Activated naive CD4-positive, alpha-beta T cell treated with anti-CD3 and anti-CD28 coated beads, Interleukin-2, amount 50 U/mL, for 72 hours (primary cell): ENCODE measurements at regions not wholly inside any gene's neighbourhood (a gene's known extent, or its start where the extent isn't known, plus 50 kb on each side); places are given as distances from the start of the nearest gene placed in this dataset.
A peak's percentile ranks its signal among the peaks of the same experiment; 100 is the strongest.

Experiments used
- ATAC-seq, 2 donors: fragments of 150-1000 bp; cut with Tn5 transposase; 2 replicates each; pipeline ENCODE4 v1.10.0; 2021; ENCODE audit warnings: mild to moderate bottlenecking in 2 of 2, moderate library complexity in 2 of 2
- DNase-seq, 2 donors: peaks; one replicate each; pipeline ENCODE4 v3.0.0; 2021 to 2022; ENCODE audit warnings: low spot score in 2 of 2
- H3K27ac Mint-ChIP-seq, 2 donors: one replicate each; pipeline ENCODE4 v1.8.0; 2022; ENCODE audit warnings: mild to moderate bottlenecking in 2 of 2, mixed read lengths in 2 of 2
- H3K36me3 Mint-ChIP-seq, 2 donors: one replicate each; pipeline ENCODE4 v1.8.0; 2022; ENCODE audit warnings: mixed read lengths in 2 of 2
- H3K9me3 Mint-ChIP-seq, 2 donors: one replicate each; pipeline ENCODE4 v1.8.0; 2022; ENCODE audit warnings: mixed read lengths in 2 of 2

DNA sequence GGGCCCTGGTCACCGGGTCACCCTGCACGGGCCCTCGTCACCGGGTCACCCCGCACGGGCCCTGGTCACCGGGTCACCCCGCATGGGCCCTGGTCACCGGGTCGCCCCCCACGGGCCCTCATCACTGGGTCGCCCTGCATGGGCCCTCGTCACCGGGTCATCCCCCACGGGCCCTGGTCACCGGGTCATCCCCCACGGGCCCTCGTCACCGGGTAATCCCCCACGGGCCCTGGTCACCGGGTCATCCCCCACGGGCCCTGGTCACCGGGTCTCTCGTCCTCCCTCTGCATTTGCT, 77.6 kb downstream of the RIPK4 start:
- H3K36me3 Mint-ChIP-seq, result no peaks in the 10 kb centered on the region
- H3K9me3 Mint-ChIP-seq, result no peaks in the 10 kb centered on the region
- no peak for DNase-seq
- ATAC-seq, result no peak
- no peak overlapping the region for H3K27ac Mint-ChIP-seq

DNA sequence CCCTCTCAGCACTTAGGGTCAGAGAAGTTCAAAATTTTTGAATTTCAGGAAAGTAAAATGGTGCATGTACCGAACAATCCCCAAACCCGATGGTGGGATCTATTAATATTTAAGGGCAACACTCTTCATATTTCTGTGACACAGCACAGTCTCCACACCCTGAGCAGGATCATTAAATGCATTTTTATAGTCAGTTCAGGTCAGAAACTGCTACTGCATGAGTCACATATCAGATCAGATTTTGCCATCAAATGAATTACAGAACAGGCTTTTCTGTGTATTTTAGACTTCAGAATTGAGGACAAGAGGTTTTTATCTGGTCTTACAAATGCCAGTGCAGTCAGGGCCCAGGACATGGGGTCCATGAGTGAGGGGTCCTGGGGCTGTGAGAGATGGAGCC, 79.2 kb downstream of the RIPK4 start:
- Mint-ChIP-seq H3K9me3 (no peaks in the 10 kb centered on the region), H3K27ac (no peak overlapping the region), H3K36me3 (no peaks in the 10 kb centered on the region)
- ATAC-seq (no peak), DNase-seq (no peak)

DNA sequence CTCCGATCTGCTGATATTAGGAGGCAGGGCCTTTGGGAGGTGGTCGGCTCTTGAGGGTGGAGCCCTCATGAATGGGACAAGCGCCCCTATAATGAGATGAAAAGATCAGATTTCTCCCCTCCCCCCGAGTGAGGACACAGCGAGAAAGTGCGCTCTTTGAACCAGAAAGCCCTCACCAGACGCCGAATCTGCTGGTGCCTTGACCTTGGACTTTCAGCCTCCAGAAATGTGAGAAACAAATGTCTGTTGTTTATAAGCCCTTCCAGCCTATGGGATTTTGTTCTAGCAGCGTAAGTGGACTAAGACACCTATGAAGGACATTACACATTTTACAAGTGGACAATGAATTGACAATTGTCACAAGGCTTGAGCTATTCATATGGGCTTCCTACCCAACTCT, 80.2 kb downstream of the RIPK4 start:
- Mint-ChIP-seq H3K27ac (no peak overlapping the region), H3K36me3 (no peaks in the 10 kb centered on the region), H3K9me3 (no peaks in the 10 kb centered on the region)
- no peak for DNase-seq
- no peak for ATAC-seq

DNA sequence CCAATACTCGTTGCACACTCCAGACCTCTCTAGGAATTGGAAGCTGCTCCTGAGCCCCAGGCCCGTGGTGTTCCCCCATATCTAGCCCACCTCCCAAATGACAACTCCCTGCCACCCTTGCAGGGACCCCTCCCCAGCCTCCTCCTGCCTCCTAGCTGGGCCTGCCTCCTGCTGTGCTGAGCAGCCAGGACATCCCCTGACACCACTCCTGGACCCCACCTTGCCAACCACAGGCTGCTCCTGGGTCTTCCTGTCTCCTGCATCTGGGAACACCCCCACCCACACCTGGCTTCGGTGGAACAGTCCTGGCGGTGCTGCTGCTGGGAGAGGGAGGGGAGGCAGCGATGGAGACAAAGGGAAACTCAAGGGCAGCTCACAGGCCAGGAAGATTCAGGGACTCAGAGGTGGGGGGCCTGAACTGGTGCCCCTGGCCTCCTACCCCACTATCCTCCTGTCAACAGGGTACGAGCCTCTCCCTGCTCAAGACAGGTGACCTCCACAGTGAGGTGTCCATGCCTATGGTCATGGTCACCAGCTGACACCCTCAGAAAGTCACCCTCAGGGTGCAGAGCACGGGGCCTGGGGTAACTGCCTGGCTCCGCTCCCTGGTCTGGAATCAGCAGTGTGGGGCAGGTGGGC, 81.2 kb downstream of the RIPK4 start:
- DNase-seq (no peak), ATAC-seq (no peak)
- no peaks in the 10 kb centered on the region for H3K36me3 Mint-ChIP-seq
- no peaks in the 10 kb centered on the region for H3K9me3 Mint-ChIP-seq
- H3K27ac Mint-ChIP-seq, result no peak overlapping the region

- no peaks in the 10 kb centered on the region for H3K36me3 Mint-ChIP-seq
- ATAC-seq, result no peak
- DNase-seq, result no peak
- no peaks in the 10 kb centered on the region for H3K9me3 Mint-ChIP-seq
- H3K27ac Mint-ChIP-seq, result no peak overlapping the region
Measured at GRCh38 chr21:41684381-41685245, 82.2 kb downstream of the RIPK4 start.

DNA sequence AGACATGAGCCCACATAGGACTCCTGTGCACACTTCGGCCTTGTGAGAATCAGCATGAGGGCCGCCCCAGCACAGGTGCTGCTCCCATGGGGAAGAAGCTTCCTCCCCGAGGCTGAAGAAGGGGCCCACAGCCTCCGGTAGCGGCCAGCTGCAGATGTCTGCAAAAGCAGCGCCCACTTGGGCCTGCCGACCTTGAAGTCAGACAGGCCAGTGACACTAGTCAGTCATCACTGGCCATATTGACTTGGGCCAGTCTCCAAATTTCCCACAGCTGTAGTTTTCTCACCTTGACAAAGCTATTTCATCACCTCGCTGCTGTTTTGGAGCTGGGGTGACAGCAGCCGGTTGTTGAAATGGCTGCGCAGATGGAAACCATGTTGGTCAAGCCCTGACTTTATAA, 83.0 kb downstream of the RIPK4 start:
- DNase-seq (no peak), ATAC-seq (no peak)
- H3K36me3 Mint-ChIP-seq, result no peaks in the 10 kb centered on the region
- no peaks in the 10 kb centered on the region for H3K9me3 Mint-ChIP-seq
- no peak overlapping the region for H3K27ac Mint-ChIP-seq

DNA sequence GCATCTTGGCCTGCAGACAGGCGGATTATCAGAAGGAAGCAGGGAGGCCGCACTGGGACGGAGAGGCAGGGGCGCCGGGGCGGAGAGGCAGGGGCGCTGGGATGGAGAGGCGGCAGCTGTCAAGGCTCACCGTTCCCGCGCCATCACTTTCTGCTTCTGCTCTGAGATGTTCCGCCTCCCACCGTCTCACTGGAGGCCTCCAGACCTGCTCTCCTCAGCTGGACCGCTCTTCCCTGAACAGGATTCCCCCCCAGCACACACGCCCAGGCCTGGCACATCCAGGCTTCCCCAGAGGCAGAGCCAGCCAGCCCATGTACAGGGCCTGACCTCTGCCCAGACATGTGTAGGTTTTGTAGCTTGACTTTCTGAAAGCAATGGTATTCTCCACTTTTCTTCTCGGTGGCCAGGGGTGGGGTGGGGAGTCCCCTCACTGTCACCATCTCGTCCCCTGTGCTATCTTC, 84.1 kb downstream of the RIPK4 start:
- DNase-seq (no peak), ATAC-seq (no peak)
- Mint-ChIP-seq H3K9me3 (no peaks in the 10 kb centered on the region), H3K27ac (peak overlapping the region in 1 of 2 donors; percentile 66), H3K36me3 (no peaks in the 10 kb centered on the region)

GRCh38 chr21:41681939-41682718, 84.7 kb downstream of the RIPK4 start:
- Mint-ChIP-seq H3K9me3 (no peaks in the 10 kb centered on the region), H3K27ac (no peak overlapping the region), H3K36me3 (no peaks in the 10 kb centered on the region)
- no peak for DNase-seq
- ATAC-seq, result no peak

GRCh38 chr21:41681348-41681801, 85.5 kb downstream of the RIPK4 start:
- H3K27ac Mint-ChIP-seq, result peak overlapping the region in 1 of 2 donors; percentile 81
- H3K36me3 Mint-ChIP-seq, result no peaks in the 10 kb centered on the region
- no peaks in the 10 kb centered on the region for H3K9me3 Mint-ChIP-seq
- DNase-seq (no peak), ATAC-seq (no peak)

GRCh38 chr21:41680444-41681347, 86.2 kb downstream of the RIPK4 start:
- Mint-ChIP-seq H3K27ac (peak overlapping the region in 1 of 2 donors; percentile 81), H3K9me3 (no peaks in the 10 kb centered on the region), H3K36me3 (no peaks in the 10 kb centered on the region)
- ATAC-seq, result no peak
- no peak for DNase-seq

- no peaks in the 10 kb centered on the region for H3K36me3 Mint-ChIP-seq
- H3K9me3 Mint-ChIP-seq, result no peaks in the 10 kb centered on the region
- no peak for DNase-seq
- no peak overlapping the region for H3K27ac Mint-ChIP-seq
- no peak for ATAC-seq
Measured at GRCh38 chr21:41678924-41679318, 87.9 kb downstream of the RIPK4 start.

- H3K9me3 Mint-ChIP-seq, result no peaks in the 10 kb centered on the region
- no peak overlapping the region for H3K27ac Mint-ChIP-seq
- no peak for DNase-seq
- no peaks in the 10 kb centered on the region for H3K36me3 Mint-ChIP-seq
- no peak for ATAC-seq
Measured at GRCh38 chr21:41678016-41678923, 88.6 kb downstream of the RIPK4 start.

DNA sequence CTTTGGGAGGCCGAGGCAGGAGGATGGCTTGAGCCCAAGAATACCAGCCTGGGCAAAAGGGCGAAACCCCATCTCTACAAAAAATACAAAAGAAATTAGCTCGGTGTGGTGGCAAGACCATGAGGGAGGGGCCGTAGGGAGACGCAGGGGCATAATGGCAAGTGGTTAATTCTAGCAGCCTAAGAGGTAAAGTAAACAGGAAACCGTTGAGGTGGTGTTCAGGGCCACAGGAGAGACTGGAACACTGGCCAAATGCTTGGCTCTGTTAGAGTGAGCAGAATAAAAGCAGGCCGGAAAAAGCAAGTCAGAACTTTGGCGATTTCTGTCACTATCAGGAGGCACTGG, 89.2 kb downstream of the RIPK4 start:
- H3K27ac Mint-ChIP-seq, result no peak overlapping the region
- no peak for ATAC-seq
- H3K9me3 Mint-ChIP-seq, result no peaks in the 10 kb centered on the region
- H3K36me3 Mint-ChIP-seq, result no peaks in the 10 kb centered on the region
- no peak for DNase-seq

DNA sequence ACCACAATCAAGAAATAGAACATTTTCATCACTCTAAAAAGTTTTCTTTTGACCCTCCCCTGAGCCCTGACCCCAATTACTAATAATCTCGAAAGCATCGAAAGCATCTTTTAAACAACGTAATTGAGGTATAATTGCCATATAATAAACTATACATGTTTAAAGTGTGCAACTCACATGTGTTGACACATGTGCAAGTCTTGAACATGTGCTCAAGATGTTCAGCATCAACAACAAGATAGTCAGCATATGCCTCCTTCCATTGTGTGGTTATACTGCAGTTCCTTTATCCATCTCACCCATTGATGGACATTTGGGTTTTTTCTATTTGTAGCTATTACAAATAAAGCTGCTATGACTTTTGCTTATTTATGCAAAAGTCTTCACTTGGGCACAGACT, 90.7 kb downstream of the RIPK4 start:
- H3K27ac Mint-ChIP-seq, result no peak overlapping the region
- H3K36me3 Mint-ChIP-seq, result no peaks in the 10 kb centered on the region
- no peak for DNase-seq
- ATAC-seq, result no peak
- no peaks in the 10 kb centered on the region for H3K9me3 Mint-ChIP-seq

GRCh38 chr21:41675574-41675973, 91.3 kb downstream of the RIPK4 start:
- no peak for ATAC-seq
- Mint-ChIP-seq H3K27ac (no peak overlapping the region), H3K9me3 (no peaks in the 10 kb centered on the region), H3K36me3 (no peaks in the 10 kb centered on the region)
- DNase-seq, result no peak

DNA sequence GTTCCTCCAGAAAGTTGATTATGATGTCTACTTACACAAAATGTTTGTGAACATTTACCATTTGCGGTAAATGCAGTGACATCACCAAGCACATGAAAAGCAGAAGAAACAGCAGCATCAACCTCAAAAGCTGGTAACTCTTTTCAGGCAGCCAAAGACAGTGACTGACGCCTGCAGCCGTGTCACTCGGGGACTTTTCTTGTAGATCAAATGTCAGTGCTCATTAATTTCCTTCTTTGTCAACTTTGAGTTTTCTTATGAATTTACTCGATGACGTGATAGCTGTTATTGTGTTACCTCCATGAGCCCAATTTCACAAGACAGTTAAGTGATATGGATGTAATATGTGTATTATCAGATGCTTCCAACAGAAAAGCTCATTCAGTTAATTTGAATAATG, 92.5 kb downstream of the RIPK4 start:
- Mint-ChIP-seq H3K36me3 (no peaks in the 10 kb centered on the region), H3K27ac (no peak overlapping the region), H3K9me3 (no peaks in the 10 kb centered on the region)
- ATAC-seq (no peak), DNase-seq (no peak)
